PFSK-1 (cell line): ENCODE measurements at regions not wholly inside any gene's neighbourhood (a gene's known extent, or its start where the extent isn't known, plus 50 kb on each side); places are given as distances from the start of the nearest gene placed in this dataset.

Experiments
- FOXP2 ChIP-seq: optimal IDR thresholded peaks from 2 replicates; pipeline ENCODE3; 2011; ENCODE audit warnings: borderline replicate concordance, control low read depth, inconsistent platforms; ENCODE audit not compliant: insufficient read depth; ENCODE audit errors: extremely low read length, extremely low read depth
- POLR2AphosphoS5 ChIP-seq: IDR thresholded peaks from 2 replicates; pipeline ENCODE4 v1.6.1; 2012; ENCODE audit warnings: low read depth, mild to moderate bottlenecking, control low read depth, low read length, moderate library complexity
- SIN3A ChIP-seq: IDR thresholded peaks from 2 replicates; pipeline ENCODE4 v1.6.1; 2012; ENCODE audit warnings: mild to moderate bottlenecking, low read length, moderate library complexity, borderline replicate concordance; ENCODE audit not compliant: insufficient read depth
- TAF1 ChIP-seq: IDR thresholded peaks from 2 replicates; pipeline ENCODE4 v1.6.1; 2012; ENCODE audit warnings: low read length, control low read depth, borderline replicate concordance; ENCODE audit not compliant: insufficient read depth
- TF ChIP-seq, protein P1 (sequence below), 2 experiments: IDR thresholded peaks; 2 replicates each; pipeline versions ENCODE4 v1.6.1 to v1.8.0; 2011 to 2012; ENCODE audit warnings: low read depth in 2 of 2, low read length in 2 of 2, control low read depth in 1 of 2, inconsistent platforms in 1 of 2, mild to moderate bottlenecking in 1 of 2, moderate library complexity in 1 of 2; ENCODE audit not compliant: insufficient read depth in 1 of 2

DNA sequence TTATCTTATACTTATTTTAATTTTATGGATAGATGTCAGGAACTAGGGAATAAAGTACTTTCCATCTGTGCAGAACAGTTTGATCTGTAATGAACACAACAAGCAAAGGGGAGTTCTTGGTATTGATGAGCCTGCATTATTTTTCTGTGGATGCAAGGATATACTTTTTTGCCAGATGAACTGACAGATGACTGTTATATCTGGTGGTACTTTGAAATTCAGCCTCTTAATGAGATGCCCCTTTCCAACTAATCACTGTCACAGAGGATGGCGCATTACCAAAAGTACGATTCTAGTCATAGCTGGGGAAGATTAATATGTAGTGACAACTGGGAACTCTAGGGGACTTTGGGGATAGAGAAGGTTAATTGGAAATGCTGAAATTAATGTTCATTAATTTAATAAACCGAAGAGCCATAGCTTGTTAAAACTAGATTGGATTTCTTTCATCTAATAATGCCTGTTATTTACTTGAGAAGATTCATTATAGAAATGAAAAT lies 603.4 kb upstream of the CNTN5 start:
- TF ChIP-seq POLR2AphosphoS5: no peak
- TF ChIP-seq SIN3A: no peak
- TF ChIP-seq TAF1: no peak
- TF ChIP-seq, protein P1, sequence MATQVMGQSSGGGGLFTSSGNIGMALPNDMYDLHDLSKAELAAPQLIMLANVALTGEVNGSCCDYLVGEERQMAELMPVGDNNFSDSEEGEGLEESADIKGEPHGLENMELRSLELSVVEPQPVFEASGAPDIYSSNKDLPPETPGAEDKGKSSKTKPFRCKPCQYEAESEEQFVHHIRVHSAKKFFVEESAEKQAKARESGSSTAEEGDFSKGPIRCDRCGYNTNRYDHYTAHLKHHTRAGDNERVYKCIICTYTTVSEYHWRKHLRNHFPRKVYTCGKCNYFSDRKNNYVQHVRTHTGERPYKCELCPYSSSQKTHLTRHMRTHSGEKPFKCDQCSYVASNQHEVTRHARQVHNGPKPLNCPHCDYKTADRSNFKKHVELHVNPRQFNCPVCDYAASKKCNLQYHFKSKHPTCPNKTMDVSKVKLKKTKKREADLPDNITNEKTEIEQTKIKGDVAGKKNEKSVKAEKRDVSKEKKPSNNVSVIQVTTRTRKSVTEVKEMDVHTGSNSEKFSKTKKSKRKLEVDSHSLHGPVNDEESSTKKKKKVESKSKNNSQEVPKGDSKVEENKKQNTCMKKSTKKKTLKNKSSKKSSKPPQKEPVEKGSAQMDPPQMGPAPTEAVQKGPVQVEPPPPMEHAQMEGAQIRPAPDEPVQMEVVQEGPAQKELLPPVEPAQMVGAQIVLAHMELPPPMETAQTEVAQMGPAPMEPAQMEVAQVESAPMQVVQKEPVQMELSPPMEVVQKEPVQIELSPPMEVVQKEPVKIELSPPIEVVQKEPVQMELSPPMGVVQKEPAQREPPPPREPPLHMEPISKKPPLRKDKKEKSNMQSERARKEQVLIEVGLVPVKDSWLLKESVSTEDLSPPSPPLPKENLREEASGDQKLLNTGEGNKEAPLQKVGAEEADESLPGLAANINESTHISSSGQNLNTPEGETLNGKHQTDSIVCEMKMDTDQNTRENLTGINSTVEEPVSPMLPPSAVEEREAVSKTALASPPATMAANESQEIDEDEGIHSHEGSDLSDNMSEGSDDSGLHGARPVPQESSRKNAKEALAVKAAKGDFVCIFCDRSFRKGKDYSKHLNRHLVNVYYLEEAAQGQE (IDR thresholded peaks at IDR 0.05; ENCODE audit: insufficient read depth in 1 of 2, low read depth in 2 of 2, low read length in 2 of 2): no peak
- TF ChIP-seq FOXP2: no peak

DNA sequence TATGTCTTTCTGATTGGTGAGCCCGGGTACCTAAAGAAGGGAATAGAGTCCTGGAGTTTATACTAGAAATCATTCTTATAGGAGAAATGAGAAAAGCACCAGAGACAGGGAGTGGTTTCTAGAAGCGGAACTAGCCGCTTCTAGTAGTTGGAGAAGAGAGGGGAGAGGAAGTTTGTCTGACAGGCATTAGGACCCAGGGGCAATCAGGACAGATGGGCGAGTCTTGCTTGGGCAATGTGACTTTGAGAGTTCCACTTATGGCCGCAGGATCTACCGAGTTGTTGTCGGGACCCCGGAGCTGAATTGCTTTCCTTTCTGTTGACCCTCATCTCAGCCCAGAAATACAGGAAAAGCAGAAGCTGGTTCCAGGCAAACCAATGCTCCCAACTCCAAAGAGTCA lies 596.8 kb upstream of the CNTN5 start:
- TF ChIP-seq, protein P1 (IDR thresholded peaks at IDR 0.05; ENCODE audit: insufficient read depth in 1 of 2, low read depth in 2 of 2, low read length in 2 of 2): no peak
- TF ChIP-seq SIN3A (no peak), POLR2AphosphoS5 (no peak), FOXP2 (no peak), TAF1 (no peak)

DNA sequence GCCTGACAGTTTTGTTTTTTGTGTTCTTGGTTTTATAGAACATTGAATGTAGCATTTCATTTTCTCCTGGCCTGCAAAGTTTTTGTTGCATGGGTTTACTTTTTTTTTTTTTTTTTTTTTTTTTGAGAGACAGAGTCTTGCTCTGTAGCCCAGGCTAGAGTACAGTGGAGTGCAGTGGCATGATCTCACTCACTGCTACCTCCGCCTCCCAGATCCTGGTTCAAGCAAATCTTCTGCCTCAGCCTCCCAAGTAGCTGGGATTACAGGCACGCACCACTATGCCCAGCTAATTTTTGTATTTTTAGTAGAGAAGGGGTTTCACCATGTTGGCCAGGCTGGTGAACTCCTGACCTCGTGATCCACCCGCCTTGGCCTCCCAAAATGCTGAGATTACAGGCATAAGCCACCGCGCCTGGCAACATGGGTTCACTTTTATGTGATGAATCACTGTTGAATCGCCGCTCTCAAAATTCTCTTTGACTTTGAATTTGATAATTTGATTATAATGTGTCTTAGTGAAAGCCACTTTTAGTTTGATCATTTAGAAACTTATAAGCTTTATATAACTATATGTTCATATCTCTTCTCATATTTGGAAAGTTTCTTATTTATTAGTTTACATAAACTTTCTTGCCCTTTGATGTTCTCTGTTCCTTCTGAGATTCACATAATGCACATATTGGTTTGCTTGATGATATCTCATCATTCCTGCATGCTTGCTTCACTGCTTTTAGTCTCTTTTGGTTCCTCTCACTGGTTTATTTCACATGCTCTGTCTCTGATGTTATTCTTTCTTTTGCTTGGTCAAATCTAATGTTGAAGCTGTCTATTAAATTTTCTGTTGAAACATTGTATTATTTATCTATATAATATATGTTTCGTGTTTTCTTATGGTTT lies 589.0 kb upstream of the CNTN5 start:
- TF ChIP-seq FOXP2 (no peak), POLR2AphosphoS5 (no peak), SIN3A (no peak), TAF1 (no peak)
- TF ChIP-seq, protein P1 (IDR thresholded peaks at IDR 0.05; ENCODE audit: insufficient read depth in 1 of 2, low read depth in 2 of 2, low read length in 2 of 2): no peak

DNA sequence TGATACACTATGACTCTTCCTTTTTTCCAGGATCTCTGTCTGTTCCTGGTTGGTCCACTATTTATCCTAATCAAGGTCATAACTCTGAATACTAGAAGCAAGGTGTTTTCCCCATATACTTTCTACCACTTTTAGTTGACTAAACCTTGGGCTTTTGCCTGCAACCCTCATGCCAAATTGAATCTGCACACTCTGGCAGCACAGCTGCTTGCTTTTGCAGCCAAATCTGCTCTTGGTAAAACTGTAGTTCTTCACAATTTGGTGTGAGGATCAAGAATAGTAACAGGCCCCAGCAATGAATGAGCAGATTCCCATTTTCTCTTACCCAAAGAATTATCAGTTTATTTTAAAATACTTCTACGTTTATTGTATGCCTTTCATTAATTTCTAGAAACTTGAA lies 586.5 kb upstream of the CNTN5 start:
- TF ChIP-seq FOXP2 (no peak), POLR2AphosphoS5 (no peak), TAF1 (no peak), SIN3A (no peak)
- TF ChIP-seq, protein P1 (IDR thresholded peaks at IDR 0.05; ENCODE audit: insufficient read depth in 1 of 2, low read depth in 2 of 2, low read length in 2 of 2): no peak
